GM12892 (cell line): ENCODE measurements at regions not wholly inside any gene's neighbourhood (a gene's known extent, or its start where the extent isn't known, plus 50 kb on each side); places are given as distances from the start of the nearest gene placed in this dataset.

Experiments
- POLR2A ChIP-seq: IDR thresholded peaks from 2 replicates; pipeline ENCODE4 v1.6.1; 2011; ENCODE audit warnings: low read depth, low read length, control low read depth
- POLR2AphosphoS5 ChIP-seq: IDR thresholded peaks from 2 replicates; pipeline ENCODE4 v1.6.1; 2011; ENCODE audit warnings: low read depth, low read length, control low read depth
- TAF1 ChIP-seq: IDR thresholded peaks from 2 replicates; pipeline ENCODE4 v1.6.1; 2011; ENCODE audit warnings: low read depth, mild to moderate bottlenecking, control low read depth, low read length, borderline replicate concordance

DNA sequence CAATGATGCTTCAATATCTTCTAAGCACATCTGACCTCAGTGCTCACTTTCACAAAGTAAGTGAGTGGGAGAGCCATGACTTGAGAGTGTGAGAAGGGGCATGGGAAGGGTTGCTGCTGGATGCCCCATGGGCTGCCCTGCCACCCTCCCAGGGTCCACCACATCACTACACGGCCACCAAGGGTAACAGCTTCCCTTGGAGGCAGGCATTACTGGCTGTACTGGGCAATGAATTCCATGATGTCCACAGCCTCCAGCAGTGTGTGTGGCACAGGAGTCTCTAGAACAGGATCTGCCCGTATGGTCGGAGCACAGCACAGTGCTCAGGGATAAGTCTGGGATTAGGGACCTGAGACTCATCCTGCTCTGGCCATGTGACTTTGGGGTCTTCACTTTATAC, 481.0 kb upstream of the MYT1L start:
- TF ChIP-seq POLR2A (no peak), POLR2AphosphoS5 (no peak), TAF1 (no peak)
